GM18951 (cell line): ENCODE measurements at regions not wholly inside any gene's neighbourhood (a gene's known extent, or its start where the extent isn't known, plus 50 kb on each side); places are given as distances from the start of the nearest gene placed in this dataset.

Source experiments
- POLR2A ChIP-seq: IDR thresholded peaks from 4 replicates; pipeline ENCODE4 v1.6.1; 2011; ENCODE audit warnings: mild to moderate bottlenecking; ENCODE audit not compliant: insufficient read length, insufficient read depth; ENCODE audit errors: extremely low read depth
- in situ Hi-C: fragments of 300-500 bp; cut with MboI; formaldehyde crosslinking; loops from one replicate; pipeline ENCODE4 v1.12.0; 2022; ENCODE audit warnings: low sequenced_read_pairs, mixed read lengths, inconsistent platforms; ENCODE audit not compliant: unreplicated experiment

DNA sequence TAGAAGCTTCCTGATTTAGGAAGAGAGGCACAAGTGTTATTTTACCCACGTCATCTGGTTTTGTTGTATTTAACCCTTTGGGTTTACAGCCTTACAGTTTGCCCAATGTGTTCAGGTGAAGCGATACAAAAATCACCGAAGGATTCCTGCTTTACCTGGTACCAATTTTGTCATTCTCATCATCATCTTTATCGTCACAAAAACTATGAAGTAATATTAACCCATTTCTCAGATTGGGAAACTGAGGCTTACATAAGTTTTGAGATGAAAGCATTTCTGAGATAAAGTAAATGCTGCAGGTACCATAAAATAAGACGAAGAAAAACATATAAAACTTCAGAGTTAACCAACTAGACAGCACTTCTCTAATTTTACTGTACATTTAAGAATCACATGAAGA lies 370.6 kb upstream of the OR4E1 start:
- in situ Hi-C loops: no loop called here
- no peak for TF ChIP-seq POLR2A

DNA sequence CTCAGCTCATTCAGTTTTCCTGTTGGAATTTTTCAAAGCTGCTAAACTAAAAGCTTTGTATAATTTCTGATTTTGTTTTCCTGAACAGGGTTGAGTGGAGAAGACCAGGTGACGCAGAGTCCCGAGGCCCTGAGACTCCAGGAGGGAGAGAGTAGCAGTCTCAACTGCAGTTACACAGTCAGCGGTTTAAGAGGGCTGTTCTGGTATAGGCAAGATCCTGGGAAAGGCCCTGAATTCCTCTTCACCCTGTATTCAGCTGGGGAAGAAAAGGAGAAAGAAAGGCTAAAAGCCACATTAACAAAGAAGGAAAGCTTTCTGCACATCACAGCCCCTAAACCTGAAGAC lies 367.1 kb upstream of the OR4E1 start:
- in situ Hi-C loops: no loop called here
- TF ChIP-seq POLR2A: no peak

- in situ Hi-C loops: no loop called here
- TF ChIP-seq POLR2A: no peak
Observed at GRCh38 chr14:22039938-22040780, 366.5 kb upstream of the OR4E1 start.

DNA sequence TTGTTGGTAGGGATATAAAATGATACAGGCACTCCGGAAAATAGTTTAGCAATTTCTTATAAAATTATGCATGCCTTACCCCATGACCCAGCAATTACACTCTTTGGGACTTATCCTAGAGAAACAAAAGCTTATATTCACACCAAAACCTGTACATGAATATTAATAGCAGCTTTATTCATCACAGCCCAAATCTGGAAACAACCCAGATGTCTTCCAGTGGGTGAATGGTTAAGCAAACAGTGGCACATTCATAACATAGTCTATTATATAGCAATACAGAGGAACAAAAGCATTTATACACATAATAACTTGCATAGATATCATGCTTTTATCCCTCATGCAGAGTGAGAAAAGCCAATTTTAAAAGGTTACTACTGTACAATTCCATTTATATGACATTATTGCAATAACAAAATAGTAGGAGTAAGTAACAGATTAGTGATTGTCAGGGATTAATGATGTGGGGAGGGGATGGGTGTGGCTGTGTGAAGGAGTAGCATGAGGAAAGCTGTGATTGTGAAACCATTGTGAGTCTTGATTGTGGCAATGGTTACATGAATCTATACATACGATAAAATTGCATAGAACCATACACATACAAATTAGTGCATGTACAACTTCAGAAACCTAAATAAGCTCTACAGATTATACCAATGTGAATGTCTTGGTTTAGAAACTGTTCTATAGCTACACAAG lies 363.1 kb upstream of the OR4E1 start:
- in situ Hi-C loops: no loop called here
- TF ChIP-seq POLR2A: no peak

GRCh38 chr14:22026527-22026926 lies 352.9 kb upstream of the OR4E1 start:
- in situ Hi-C loops: no loop called here
- TF ChIP-seq POLR2A: no peak

DNA sequence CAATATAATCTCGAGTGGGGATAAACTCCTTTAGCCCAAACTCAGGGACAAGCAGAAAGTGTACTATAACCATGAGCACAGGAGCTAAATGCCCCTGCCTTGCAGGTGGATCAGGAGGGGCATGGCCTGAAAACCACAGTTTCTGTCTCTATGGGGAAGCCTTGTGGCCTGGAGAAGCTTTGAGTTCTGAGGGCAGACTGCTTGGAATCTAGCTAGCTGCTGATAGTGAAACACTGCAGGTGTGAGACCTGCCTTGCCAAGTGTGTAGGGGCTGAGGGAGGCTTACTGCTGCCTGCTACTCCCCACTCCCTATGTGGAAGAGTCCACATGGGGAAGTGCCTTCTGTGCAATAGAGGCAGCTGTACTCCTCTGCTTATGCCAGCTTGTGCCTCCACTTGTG lies 352.3 kb upstream of the OR4E1 start:
- TF ChIP-seq POLR2A: no peak
- in situ Hi-C loops: no loop called here

DNA sequence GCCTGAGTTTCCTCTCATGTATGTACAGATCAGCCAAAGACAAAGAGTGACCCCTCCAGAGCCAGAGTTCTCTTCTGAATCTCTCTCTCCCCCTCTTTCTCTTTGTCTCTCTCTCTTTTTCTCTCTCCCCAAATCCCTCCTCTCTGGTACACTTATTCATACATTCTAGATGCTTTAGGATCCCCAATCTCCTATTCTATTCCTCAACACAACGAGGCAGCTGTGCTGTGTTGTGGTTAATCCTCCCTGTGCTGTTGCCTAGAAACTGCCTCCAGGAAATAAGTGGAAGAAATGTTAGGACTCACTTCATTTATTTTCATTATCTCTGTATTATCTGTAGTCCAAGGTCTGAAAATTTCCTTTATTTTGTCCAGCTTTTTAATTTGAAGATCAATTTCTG lies 350.5 kb upstream of the OR4E1 start:
- no peak for TF ChIP-seq POLR2A
- in situ Hi-C loops: no loop called here

GRCh38 chr14:22018890-22019289 lies 345.3 kb upstream of the OR4E1 start:
- no peak for TF ChIP-seq POLR2A
- in situ Hi-C loops: no loop called here

GRCh38 chr14:22012452-22012851 lies 338.8 kb upstream of the OR4E1 start:
- in situ Hi-C loops: no loop called here
- no peak for TF ChIP-seq POLR2A

GRCh38 chr14:22011253-22011642 lies 337.6 kb upstream of the OR4E1 start:
- in situ Hi-C loops: no loop called here
- no peak for TF ChIP-seq POLR2A

DNA sequence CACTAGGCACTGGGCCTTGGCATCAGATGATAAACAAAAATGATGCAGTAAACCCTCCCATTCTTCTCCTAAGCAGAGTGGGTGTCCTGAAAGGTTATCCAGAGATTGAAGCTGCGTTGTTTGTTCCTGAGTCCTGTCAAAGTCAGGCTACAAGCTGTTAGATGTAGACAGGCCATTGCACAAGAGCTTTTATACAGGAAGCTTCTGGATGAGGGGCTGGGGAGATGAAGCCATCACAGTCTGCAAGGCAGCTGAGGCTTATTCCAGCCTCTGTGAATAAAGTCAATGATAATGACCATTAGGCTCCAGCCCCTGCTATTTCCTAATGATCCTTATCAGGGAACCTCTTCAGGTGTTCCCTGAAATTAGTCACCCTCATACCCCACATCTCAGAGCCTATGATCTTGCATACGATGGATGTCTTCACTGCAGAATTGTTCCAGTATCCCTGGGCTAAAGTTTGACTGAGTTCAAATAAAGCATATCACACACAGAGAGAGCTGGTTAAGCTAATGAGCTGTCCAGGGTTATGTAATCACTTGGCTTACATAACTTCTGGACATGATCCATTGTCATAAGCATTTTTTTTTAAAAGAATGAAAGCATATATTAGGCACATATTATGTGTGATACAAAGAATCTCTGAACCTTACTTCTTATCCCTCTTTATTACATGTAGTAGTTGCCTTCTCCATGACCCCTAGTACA lies 337.1 kb upstream of the OR4E1 start:
- in situ Hi-C loops: no loop called here

GRCh38 chr14:22008766-22009165 lies 335.1 kb upstream of the OR4E1 start:
- in situ Hi-C loops: no loop called here
- no peak for TF ChIP-seq POLR2A

More for the DNA sequence above, 337.1 kb upstream of the OR4E1 start:
- no peak for TF ChIP-seq POLR2A

DNA sequence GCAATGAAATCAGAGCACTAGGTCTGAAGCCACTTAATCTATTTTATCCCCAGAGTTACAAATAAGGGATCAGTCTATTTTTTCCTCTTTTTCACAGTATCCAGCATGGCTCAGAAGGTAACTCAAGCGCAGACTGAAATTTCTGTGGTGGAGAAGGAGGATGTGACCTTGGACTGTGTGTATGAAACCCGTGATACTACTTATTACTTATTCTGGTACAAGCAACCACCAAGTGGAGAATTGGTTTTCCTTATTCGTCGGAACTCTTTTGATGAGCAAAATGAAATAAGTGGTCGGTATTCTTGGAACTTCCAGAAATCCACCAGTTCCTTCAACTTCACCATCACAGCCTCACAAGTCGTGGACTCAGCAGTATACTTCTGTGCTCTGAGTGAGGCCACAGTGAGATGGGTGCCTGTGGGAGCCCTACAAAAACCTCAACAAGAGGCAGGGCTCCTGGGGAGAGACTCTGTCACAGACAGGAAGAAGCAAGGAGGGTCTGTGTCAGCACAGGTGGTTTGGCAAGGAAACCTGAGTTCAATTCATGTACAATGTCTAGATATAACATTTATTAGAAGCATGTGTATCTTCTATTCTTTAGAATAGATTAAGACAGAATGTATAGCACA lies 334.3 kb upstream of the OR4E1 start:
- no peak for TF ChIP-seq POLR2A
- in situ Hi-C loops: no loop called here
